GM19467 (cell line): ENCODE measurements at regions not wholly inside any gene's neighbourhood (a gene's known extent, or its start where the extent isn't known, plus 50 kb on each side); places are given as distances from the start of the nearest gene placed in this dataset.

Experiments
- ATAC-seq: cut with Tn5 transposase; IDR thresholded peaks from one replicate; pipeline ENCODE4 v1.9.1; 2021; ENCODE audit warnings: mild to moderate bottlenecking, moderate library complexity; ENCODE audit not compliant: unreplicated experiment

DNA sequence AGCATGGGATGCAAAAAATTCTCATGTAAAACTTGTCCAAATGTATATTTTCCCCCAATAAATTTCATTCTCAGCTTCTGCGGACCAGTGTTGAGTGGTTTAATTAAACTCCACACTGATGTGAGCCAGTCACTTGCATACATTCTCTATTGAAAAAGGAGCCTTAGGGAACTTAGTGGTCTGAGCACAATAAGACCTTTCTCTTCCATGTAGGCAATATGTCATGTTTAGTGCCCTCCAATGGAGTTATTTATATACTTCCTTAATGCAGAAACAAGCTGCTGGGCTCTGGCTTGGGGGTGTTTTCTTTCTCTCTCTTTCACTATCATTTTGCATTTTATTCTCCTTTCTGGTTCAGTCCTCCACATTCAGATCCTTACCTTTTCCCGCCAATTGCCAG lies 196.9 kb downstream of the ANAPC10 start:
- ATAC-seq = no peak

DNA sequence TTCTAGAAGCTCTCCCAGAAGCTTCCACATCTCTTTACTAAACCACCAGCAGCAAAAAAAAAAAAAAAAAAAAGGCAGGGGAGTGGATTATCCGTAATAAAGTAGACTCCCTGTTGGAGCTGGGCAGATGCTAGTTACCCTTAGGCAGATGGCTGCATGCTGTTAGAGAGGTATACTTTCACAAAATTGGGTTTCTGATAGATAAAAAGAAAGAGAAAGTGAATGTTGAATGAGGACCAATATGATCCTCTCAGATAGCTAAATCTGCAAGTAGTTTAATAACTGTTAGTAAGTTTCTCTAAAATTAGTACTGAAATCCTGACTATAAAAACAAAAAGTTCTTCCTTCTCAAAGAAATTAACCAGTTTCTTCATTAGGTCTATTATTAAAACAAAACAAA lies 195.4 kb downstream of the ANAPC10 start:
- ATAC-seq = peak; percentile 60

DNA sequence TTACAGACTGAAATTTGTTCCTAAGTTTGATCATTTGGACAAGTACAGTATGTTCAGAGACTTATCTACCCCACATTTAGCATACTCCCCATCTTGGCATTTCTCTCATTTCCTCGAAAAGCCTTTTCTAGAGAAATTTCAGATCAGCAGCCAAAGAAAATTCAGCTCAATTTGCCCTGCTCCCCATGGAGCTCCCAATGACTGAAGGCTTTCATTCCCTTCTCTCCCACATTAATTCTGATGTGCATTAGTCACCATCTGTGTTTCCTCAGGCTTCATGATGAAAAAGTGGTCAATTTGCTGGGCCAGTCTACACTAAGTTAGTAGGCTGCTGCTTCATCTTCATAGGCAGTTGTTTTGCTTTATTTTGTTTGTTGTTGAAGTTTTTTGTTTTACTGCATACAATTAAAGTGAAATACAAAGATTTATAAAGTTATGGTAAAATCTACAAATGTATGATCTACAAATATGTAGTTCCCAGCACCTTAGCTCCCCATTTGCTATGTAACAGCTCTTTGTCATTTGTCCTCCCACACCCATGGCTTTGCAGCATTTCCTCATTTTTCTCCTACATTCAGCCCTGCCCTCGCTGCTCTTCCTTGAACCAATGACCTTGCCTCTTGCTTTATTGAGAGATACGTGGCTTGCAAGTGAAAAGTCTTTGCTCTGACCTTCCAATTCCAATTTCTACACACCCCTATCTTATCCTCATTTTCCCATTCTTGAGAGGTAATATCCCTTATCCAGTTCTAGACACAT lies 193.9 kb downstream of the ANAPC10 start:
- ATAC-seq = no peak

DNA sequence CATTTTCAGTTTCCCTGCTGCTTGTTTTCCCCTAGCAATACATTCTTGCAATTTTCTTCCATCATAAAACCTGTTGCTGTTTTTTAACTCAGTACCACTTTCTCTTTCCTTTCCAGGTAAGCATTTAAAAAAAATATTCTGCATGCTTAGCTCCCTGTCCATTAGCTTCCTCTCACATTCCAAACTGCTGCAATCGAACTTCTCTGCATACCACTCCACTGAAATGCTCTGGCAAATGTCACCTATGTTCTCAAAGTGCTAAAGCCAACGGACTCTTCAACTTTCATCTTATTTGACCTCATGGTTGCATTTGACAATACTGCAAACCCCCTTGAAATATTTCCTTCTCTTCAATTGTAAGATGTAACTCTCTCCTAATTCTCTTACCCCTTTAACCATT lies 192.7 kb downstream of the ANAPC10 start:
- no peak for ATAC-seq

DNA sequence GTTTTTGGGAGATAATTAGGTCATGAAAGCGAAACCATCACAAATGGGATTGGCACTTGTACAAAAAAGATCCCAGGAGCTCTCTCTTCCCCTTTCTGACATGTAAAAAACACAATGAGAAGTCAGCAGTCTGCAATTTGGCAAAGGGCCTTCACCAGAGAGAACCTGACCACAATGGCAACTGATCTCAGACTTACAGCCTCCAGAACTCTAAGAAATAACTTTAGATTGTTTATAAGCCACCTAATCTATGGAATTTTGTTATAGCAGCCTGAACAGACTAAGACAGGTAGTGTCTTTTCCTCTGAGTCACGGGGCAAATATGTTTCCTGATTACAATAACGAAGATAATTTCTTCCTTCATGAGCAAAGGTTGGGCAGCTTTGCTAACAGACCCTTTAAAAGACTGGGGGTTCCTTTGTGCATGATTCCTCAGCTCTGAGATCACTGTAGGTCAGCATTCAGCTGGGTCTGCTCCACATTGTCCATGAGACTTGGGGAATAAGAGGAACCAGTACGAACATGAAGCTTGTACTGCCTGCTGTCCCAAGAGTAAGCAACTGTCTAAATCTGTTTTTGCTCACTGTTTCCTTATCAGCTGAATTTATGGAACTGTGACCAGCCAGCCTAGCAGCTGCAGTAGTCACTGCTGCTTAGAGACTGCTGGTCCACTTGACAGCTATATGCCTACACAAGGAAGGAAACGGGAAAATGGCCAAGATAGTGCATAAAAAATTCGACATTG lies 191.6 kb downstream of the ANAPC10 start:
- no peak for ATAC-seq

DNA sequence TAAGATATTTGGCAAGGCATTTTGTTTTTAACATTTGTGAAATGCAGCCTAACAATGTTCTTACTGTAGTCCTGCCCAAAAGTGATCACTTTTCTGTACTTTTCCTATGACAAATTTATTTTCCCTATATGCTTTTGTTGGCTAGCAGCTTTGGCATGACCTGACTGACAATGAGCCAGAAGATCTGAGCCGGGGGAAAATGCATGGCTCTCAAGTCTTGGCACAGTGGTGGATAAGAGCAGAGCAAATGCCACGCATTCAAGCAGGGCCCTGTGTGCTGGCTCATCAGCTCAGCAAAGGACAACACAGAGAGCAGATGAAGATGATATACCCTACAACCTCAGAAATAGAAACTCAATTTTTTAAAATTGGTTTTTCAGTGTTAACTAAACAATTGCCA lies 187.3 kb downstream of the ANAPC10 start:
- no peak for ATAC-seq
